Esophagus squamous epithelium (tissue), 4 donors: ENCODE measurements at regions not wholly inside any gene's neighbourhood (a gene's known extent, or its start where the extent isn't known, plus 50 kb on each side); places are given as distances from the start of the nearest gene placed in this dataset.

Experiments
- CTCF ChIP-seq, 6 experiments: fragments of 450-650 bp in 4 of 6; fragments of 200-600 bp in 2 of 6; sonication (generic) in 2 of 6; IDR thresholded peaks; one replicate each; pipeline ENCODE4 v1.5.1; 2016 to 2019; ENCODE audit warnings: antibody characterized with exemption in 6 of 6, mild to moderate bottlenecking in 4 of 6, moderate library complexity in 4 of 6
- POLR2A ChIP-seq, 4 donors: fragments of 450-650 bp; IDR thresholded peaks; one replicate each; pipeline ENCODE4 v1.6.1; 2017; ENCODE audit warnings: antibody characterized with exemption in 4 of 4, mild to moderate bottlenecking in 4 of 4, moderate library complexity in 3 of 4

- TF ChIP-seq POLR2A (IDR thresholded peaks at IDR 0.05) (no peak), CTCF (IDR thresholded peaks at IDR 0.05) (no peak)
Observed at GRCh38 chr18:28651298-28651697, 474.4 kb upstream of the CDH2 start.
